K562 (cell line): ENCODE measurements at regions not wholly inside any gene's neighbourhood (a gene's known extent, or its start where the extent isn't known, plus 50 kb on each side); places are given as distances from the start of the nearest gene placed in this dataset.

Experiments used
- ATAC-seq: fragments of 200-7000 bp; cut with Tn5 transposase; 3 replicates; pipeline ENCODE4 v1.9.1; 2020; ENCODE audit warnings: moderate library complexity
- BruUV-seq: library from RNA; stranded (reverse); fragments of 400-500 nt; replicated peaks from 2 replicates; lab custom pipeline; 2021; lab: Mats Ljungman, UMichigan
- CTCF ChIA-PET: fragments of 300-600 bp; formaldehyde crosslinking; extraction: SDS; loops from one replicate; lab custom pipeline; 2021; ENCODE audit warnings: low intra/inter-chr PET ratio; lab: Yijun Ruan, JAX
- POLR2A ChIA-PET: fragments of 300-600, 350-650 bp; sonication (Branson Sonifier 250); formaldehyde crosslinking; extraction: SDS; loops from one replicate; lab custom pipeline; 2021; ENCODE audit warnings: antibody characterized with exemption, inconsistent platforms; lab: Yijun Ruan, JAX
- DNase-seq, 4 experiments: peaks; one replicate each; pipeline versions ENCODE4 v3.0.0 to v3.0.0-alpha.2; 2011 to 2018; ENCODE audit warnings: low spot score in 3 of 4, mixed read lengths in 3 of 4; ENCODE audit errors: extremely low read depth in 1 of 4
- FAIRE-seq: peaks from 2 replicates; lab custom pipeline; 2011; peaks lifted over from hg19 to GRCh38; lab: Jason Lieb, UNC
- H2AFZ ChIP-seq: 2 replicates; pipeline ENCODE4 v1.6.0; 2011; ENCODE audit warnings: low read depth, low read length, control low read depth, inconsistent platforms
- H3K27ac ChIP-seq: fragments of 200-600 bp; 3 replicates; pipeline ENCODE4 v1.8.0; 2011; ENCODE audit warnings: low read depth, mild to moderate bottlenecking, control low read depth, inconsistent platforms, low read length, moderate library complexity, mixed read lengths; ENCODE audit errors: extremely low read depth
- H3K27me3 ChIP-seq, 2 experiments: fragments of 300-600 bp in 1 of 2; 2 replicates in 1 of 2; 3 replicates in 1 of 2; pipeline versions ENCODE4 v1.6.0 to v1.8.0; 2011; ENCODE audit warnings: inconsistent platforms in 2 of 2, low read length in 2 of 2, mild to moderate bottlenecking in 1 of 2, mixed read lengths in 1 of 2, moderate library complexity in 1 of 2; ENCODE audit not compliant: control insufficient read depth in 2 of 2, insufficient read depth in 2 of 2
- H3K36me3 ChIP-seq: fragments of 300-600 bp; 3 replicates; pipeline ENCODE4 v1.8.0; 2011; ENCODE audit warnings: mild to moderate bottlenecking, low read length, inconsistent platforms; ENCODE audit not compliant: control insufficient read depth, insufficient read depth
- H3K4me1 ChIP-seq, 2 experiments: fragments of 200-600 bp in 1 of 2; replicated peaks in 1 of 2; 2 replicates in 1 of 2; 3 replicates in 1 of 2; pipeline versions ENCODE4 v1.5.1 to v1.8.0; 2011; ENCODE audit warnings: inconsistent platforms in 2 of 2, low read length in 2 of 2, mild to moderate bottlenecking in 1 of 2, mixed read lengths in 1 of 2, moderate library complexity in 1 of 2; ENCODE audit not compliant: control insufficient read depth in 2 of 2, insufficient read depth in 2 of 2
- H3K4me2 ChIP-seq: 2 replicates; pipeline ENCODE4 v1.6.1; 2011; ENCODE audit warnings: low read length, control low read depth, inconsistent platforms, mixed read lengths; ENCODE audit not compliant: insufficient read depth
- H3K4me3 ChIP-seq: fragments of 200-600 bp; sonication (generic), shearing (Covaris generic); 2 replicates; pipeline ENCODE4 v1.5.1; 2016; ENCODE audit warnings: control low read depth, inconsistent platforms
- H3K79me2 ChIP-seq: fragments of 200-600 bp; 3 replicates; pipeline ENCODE4 v1.8.0; 2011; ENCODE audit warnings: low read length, inconsistent platforms; ENCODE audit not compliant: control insufficient read depth, insufficient read depth
- H3K9ac ChIP-seq, 2 experiments: 2 replicates each; pipeline versions ENCODE4 v1.6.0 to v1.6.1; 2011; ENCODE audit warnings: low read depth in 2 of 2, low read length in 2 of 2, control low read depth in 1 of 2, inconsistent platforms in 1 of 2, mild to moderate bottlenecking in 1 of 2, mixed read lengths in 1 of 2; ENCODE audit not compliant: insufficient read depth in 1 of 2
- H3K9me1 ChIP-seq: one replicate; pipeline ENCODE4 v1.6.0; 2011; ENCODE audit warnings: inconsistent platforms, mild to moderate bottlenecking, low read length, moderate library complexity; ENCODE audit not compliant: control insufficient read depth, insufficient read depth
- H3K9me3 ChIP-seq: replicated peaks from 2 replicates; pipeline ENCODE4 v1.5.1; 2011; ENCODE audit warnings: low read depth, low read length, inconsistent platforms; ENCODE audit not compliant: control insufficient read depth, insufficient read depth
- H4K20me1 ChIP-seq: replicated peaks from 2 replicates; pipeline ENCODE4 v1.6.1; 2011; ENCODE audit warnings: low read length, inconsistent platforms, mixed read lengths; ENCODE audit not compliant: control insufficient read depth, insufficient read depth
- MTA3 ChIP-seq: fragments of 450-650 bp; formaldehyde crosslinking; IDR thresholded peaks from 2 replicates; pipeline ENCODE4 v1.6.1; 2017; ENCODE audit warnings: mild to moderate bottlenecking, borderline replicate concordance
- NEUROD1 ChIP-seq: fragments of 150-350 bp; IDR thresholded peaks from 2 replicates; pipeline ENCODE4 v1.6.1; 2014; ENCODE audit warnings: borderline replicate concordance, low read length, low read depth; ENCODE audit not compliant: partially characterized antibody
- NKRF ChIP-seq: fragments of 450-650 bp; IDR thresholded peaks from 2 replicates; pipeline ENCODE4 v1.6.1; 2016; ENCODE audit warnings: borderline replicate concordance
- REST ChIP-seq, 2 experiments: fragments of 450-650 bp; formaldehyde crosslinking in 1 of 2; IDR thresholded peaks; 2 replicates each; pipeline versions ENCODE4 v1.4.0 to v1.6.1; 2014 to 2020; ENCODE audit warnings: mild to moderate bottlenecking in 2 of 2, borderline replicate concordance in 1 of 2, low read depth in 1 of 2
- ZNF24 ChIP-seq: fragments of 450-650 bp; IDR thresholded peaks from 2 replicates; pipeline ENCODE4 v1.6.1; 2016
- ZNF695 ChIP-seq: fragments of 450-650 bp; formaldehyde crosslinking; IDR thresholded peaks from 2 replicates; pipeline ENCODE4 v1.4.0; 2020; ENCODE audit warnings: mild to moderate bottlenecking, moderate library complexity
- WGBS: fragments of 100-300 bp; shearing (Covaris generic); methylation state at CpG from one replicate; pipeline ENCODE4 v1.1.6; 2016; ENCODE audit warnings: low coverage, mixed read lengths; ENCODE audit not compliant: insufficient coverage; ENCODE audit errors: missing lambda C conversion rate; 5-methylcytosine and 5-hydroxymethylcytosine counted together
- in situ Hi-C: fragments of 300-500 bp; cut with MboI; formaldehyde crosslinking; loops from 4 replicates; pipeline ENCODE4 v1.15.0; 2018; ENCODE audit warnings: inconsistent platforms, mixed read lengths
- intact Hi-C: fragments of 100-400 bp; cut with micrococcal nuclease; formaldehyde crosslinking; loops from 2 replicates; pipeline ENCODE4 v1.14.2; 2022
- TF ChIP-seq, protein P1 (sequence below), 2 experiments: fragments of 450-650 bp in 1 of 2; sonication (generic) in 1 of 2; formaldehyde crosslinking in 1 of 2; IDR thresholded peaks in 1 of 2; conservative IDR thresholded peaks in 1 of 2; 2 replicates each; pipeline versions ENCODE4 v1.6.1 to v1.8.1; 2016 to 2023; ENCODE audit warnings: mild to moderate bottlenecking in 2 of 2, moderate library complexity in 2 of 2, inconsistent platforms in 1 of 2, missing genetic modification reagents in 1 of 2
- TF ChIP-seq, protein P2 (sequence below), 2 experiments: fragments of 250-450 bp in 1 of 2; fragments of 450-650 bp in 1 of 2; sonication (Bioruptor Pico) in 1 of 2; IDR thresholded peaks; 2 replicates each; pipeline versions ENCODE4 v1.6.1 to v1.8.0; 2016 to 2021; ENCODE audit warnings: mild to moderate bottlenecking in 2 of 2, moderate library complexity in 2 of 2, missing compliant biosample characterization in 1 of 2, missing genetic modification characterization in 1 of 2

DNA sequence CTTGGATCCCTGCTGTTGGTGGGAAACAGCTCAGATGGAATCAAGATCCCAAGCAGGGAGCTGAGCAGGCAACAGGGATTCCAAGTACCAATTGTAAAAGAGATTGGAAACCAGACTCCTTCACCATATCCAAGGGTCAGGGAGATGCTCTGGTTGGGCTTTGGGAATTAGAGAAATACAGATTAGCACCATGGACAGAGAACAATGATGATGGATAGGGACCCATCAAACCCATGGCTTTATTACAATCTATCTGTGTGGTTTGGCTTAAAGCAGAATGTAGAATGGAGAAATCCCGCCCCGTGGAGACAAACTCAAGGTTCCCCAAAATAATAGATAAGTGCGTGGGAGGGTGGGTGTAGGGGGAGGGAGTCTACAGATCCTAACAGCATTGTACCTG lies 120.7 kb upstream of the CSF3R start:
- Histone ChIP-seq H3K27ac (no peak overlapping the region), H4K20me1 (peaks cover 4% of the 10 kb centered on the region; the same call in 1 of the 2 replicates), H2AFZ (no peak overlapping the region), H3K27me3 (peaks cover 0 to 5% of the 10 kb centered on the region in 2 experiments; a peak in 1 of 5 replicates), H3K4me2 (no peak overlapping the region), H3K9me3 (no peaks in the 10 kb centered on the region), H3K4me3 (no peak overlapping the region), H3K9me1 (no peaks in the 10 kb centered on the region), H3K79me2 (no peaks in the 10 kb centered on the region), H3K9ac (no peak overlapping the region), H3K36me3 (no peaks in the 10 kb centered on the region), H3K4me1 (no peaks in the 10 kb centered on the region)
- DNase-seq (no peak), FAIRE-seq (peak; percentile 79), ATAC-seq (no peak)
- BruUV-seq = no TSS peak
- 2% methylated on average over 3 of the region's 3 CpGs for WGBS
- in situ Hi-C loops (no loop called here), intact Hi-C loops (no loop called here)
- POLR2A ChIA-PET = interaction anchor here (0.6 kb wide), 1 partner anchor 264 kb away, joined by 3 read pairs; no protein-coding TSS in a partner anchor
- CTCF ChIA-PET = no interaction called here
- TF ChIP-seq, protein P1, sequence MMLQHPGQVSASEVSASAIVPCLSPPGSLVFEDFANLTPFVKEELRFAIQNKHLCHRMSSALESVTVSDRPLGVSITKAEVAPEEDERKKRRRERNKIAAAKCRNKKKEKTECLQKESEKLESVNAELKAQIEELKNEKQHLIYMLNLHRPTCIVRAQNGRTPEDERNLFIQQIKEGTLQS (IDR thresholded peaks at IDR 0.05) = no peak
- TF ChIP-seq, protein P1 (CRISPR knock-in tag; conservative IDR thresholded peaks at IDR 0.05) = no peak
- TF ChIP-seq NKRF (no peak), ZNF695 (CRISPR knock-in tag) (no peak), REST (IDR thresholded peaks at IDR 0.05; ENCODE audit: borderline replicate concordance) (peak; percentile 97), REST (CRISPR knock-in tag; IDR thresholded peaks at IDR 0.05; ENCODE audit: low read depth) (no peak; the same call in 1 of the 2 replicates), NEUROD1 (no peak), ZNF24 (no peak), MTA3 (no peak)
- TF ChIP-seq, protein P2, sequence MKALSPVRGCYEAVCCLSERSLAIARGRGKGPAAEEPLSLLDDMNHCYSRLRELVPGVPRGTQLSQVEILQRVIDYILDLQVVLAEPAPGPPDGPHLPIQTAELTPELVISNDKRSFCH (CRISPR knock-in tag; IDR thresholded peaks at IDR 0.05) = no peak
- TF ChIP-seq, protein P2 (tag; IDR thresholded peaks at IDR 0.05) = no peak
